Upper lobe of right lung (tissue), 1 donor: ENCODE measurements at regions not wholly inside any gene's neighbourhood (a gene's known extent, or its start where the extent isn't known, plus 50 kb on each side); places are given as distances from the start of the nearest gene placed in this dataset.

ENCODE experiments used
- ATAC-seq: fragments of 200-7000 bp; cut with Tn5 transposase; one replicate; pipeline ENCODE4 v1.9.1; 2020; ENCODE audit warnings: mild to moderate bottlenecking, moderate library complexity
- DNase-seq: peaks from one replicate; pipeline ENCODE4 v3.0.0-alpha.2; 2020
- H3K27ac ChIP-seq: fragments of 200-600 bp; one replicate; pipeline ENCODE4 v1.8.0; 2022
- H3K27me3 ChIP-seq: fragments of 200-600 bp; one replicate; pipeline ENCODE4 v1.8.0; 2022; ENCODE audit warnings: mild to moderate bottlenecking
- H3K36me3 ChIP-seq: fragments of 200-600 bp; one replicate; pipeline ENCODE4 v1.8.0; 2022
- H3K4me1 ChIP-seq: fragments of 200-600 bp; one replicate; pipeline ENCODE4 v1.8.0; 2022
- H3K4me3 ChIP-seq: fragments of 200-600 bp; one replicate; pipeline ENCODE4 v1.8.0; 2022; ENCODE audit warnings: mild to moderate bottlenecking
- H3K9me3 ChIP-seq: fragments of 200-600 bp; one replicate; pipeline ENCODE4 v1.8.0; 2022
- intact Hi-C: fragments of 100-400 bp; cut with DNase I; formaldehyde crosslinking; loops from one replicate; pipeline ENCODE4 v1.11.0; 2022
- TF ChIP-seq, protein P1 (sequence below): fragments of 200-600 bp; IDR thresholded peaks from one replicate; pipeline ENCODE4 v1.8.0; 2022; ENCODE audit warnings: antibody characterized with exemption
- donor health status: DM: no; HTN: yes; CAD: no; lungs with severe emphysema.

DNA sequence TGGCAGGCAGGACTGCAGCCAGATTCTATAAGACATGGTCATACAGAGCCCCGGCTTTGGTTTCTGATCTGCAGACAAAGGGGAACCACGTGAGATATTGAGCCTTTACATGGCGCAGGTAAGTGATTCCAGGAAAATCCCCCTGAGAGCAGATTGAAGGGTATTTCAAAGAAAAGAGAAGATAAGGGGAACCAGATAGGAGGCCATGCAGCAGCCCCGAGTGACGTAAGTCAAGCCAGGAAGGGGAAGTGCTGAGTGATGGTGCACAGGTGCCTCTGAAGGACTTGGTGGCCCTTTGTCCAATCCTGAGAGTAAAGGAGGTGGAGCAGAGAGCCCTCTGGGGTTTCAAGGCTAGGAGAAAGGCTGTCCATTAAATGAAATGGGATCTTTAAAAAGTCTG lies 329.0 kb downstream of the ACTR3B start:
- ATAC-seq (no peak), DNase-seq (no peak)
- Histone ChIP-seq H3K36me3 (no peaks in the 10 kb centered on the region), H3K4me1 (no peaks in the 10 kb centered on the region), H3K27me3 (no peaks in the 10 kb centered on the region), H3K9me3 (no peaks in the 10 kb centered on the region), H3K4me3 (no peak overlapping the region), H3K27ac (no peak overlapping the region)
- TF ChIP-seq, protein P1, sequence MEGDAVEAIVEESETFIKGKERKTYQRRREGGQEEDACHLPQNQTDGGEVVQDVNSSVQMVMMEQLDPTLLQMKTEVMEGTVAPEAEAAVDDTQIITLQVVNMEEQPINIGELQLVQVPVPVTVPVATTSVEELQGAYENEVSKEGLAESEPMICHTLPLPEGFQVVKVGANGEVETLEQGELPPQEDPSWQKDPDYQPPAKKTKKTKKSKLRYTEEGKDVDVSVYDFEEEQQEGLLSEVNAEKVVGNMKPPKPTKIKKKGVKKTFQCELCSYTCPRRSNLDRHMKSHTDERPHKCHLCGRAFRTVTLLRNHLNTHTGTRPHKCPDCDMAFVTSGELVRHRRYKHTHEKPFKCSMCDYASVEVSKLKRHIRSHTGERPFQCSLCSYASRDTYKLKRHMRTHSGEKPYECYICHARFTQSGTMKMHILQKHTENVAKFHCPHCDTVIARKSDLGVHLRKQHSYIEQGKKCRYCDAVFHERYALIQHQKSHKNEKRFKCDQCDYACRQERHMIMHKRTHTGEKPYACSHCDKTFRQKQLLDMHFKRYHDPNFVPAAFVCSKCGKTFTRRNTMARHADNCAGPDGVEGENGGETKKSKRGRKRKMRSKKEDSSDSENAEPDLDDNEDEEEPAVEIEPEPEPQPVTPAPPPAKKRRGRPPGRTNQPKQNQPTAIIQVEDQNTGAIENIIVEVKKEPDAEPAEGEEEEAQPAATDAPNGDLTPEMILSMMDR, result no peak
- intact Hi-C loops, result no loop called here

DNA sequence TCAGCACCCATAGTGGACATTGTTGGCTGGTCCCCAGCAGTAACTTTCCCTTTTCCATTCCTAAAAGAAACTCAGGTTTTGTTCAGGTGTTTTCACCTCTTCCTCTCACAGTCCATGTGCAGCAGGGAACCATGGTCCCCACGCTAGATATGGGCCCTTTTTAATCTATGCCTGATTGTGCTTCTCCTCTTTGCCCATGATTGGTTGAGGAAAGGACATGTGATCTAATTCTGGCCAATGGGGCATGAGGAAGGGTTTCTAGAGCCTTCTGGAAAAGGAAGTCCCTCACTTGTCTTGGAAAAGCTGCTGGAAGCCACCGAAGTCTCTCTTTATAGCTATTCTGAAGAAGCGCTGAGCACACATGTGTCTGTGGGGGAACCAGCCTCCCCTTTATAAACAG lies 330.7 kb downstream of the ACTR3B start:
- H3K36me3 ChIP-seq, result no peaks in the 10 kb centered on the region
- TF ChIP-seq, protein P1, result no peak
- intact Hi-C loops, result no loop called here
- no peak for DNase-seq
- ATAC-seq, result no peak
- H3K27me3 ChIP-seq, result no peaks in the 10 kb centered on the region
- no peak overlapping the region for H3K4me3 ChIP-seq
- no peaks in the 10 kb centered on the region for H3K9me3 ChIP-seq
- H3K27ac ChIP-seq, result no peak overlapping the region
- no peaks in the 10 kb centered on the region for H3K4me1 ChIP-seq

DNA sequence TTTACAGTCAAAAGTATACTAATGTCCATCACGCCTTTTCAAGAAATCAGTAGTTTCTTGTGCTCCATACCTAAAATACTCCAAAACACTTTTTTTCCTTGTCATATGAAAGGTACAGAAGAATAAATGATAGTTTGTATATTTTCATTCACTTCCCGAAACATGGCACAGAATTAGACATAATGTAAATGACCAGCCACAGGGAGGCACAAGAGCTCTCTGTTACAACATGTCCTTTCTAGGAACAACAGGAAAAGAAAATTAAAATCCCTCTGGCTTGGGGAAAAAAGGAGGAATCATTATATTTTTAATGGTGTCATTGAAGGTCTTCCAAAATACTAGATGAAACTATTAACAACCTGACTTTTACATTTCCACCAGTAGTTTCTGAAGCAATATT lies 331.2 kb downstream of the ACTR3B start:
- no peaks in the 10 kb centered on the region for H3K36me3 ChIP-seq

DNA sequence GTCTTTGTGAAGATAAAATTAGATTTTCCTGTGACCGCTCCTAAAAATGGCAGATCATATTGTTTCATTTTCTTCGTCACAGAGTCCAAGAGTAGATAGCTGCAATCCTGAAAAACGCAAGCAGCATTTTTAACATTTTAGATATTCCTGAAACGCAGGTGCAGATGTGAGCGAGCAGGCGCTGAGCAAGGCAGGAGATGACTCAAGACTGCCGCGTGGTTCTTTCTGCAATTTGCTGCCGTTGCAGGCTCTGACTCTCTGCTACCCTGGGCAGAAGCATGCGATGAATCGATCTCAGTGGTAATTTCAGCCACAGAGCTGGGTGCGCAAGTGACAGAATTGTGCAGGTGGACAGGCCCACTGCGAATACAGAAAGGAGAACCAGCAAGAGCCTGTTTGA lies 331.9 kb downstream of the ACTR3B start:
- TF ChIP-seq, protein P1, result no peak
- Histone ChIP-seq H3K36me3 (no peaks in the 10 kb centered on the region), H3K4me3 (no peak overlapping the region), H3K27ac (no peak overlapping the region), H3K4me1 (no peaks in the 10 kb centered on the region), H3K9me3 (no peaks in the 10 kb centered on the region), H3K27me3 (no peaks in the 10 kb centered on the region)
- intact Hi-C loops, result no loop called here
- ATAC-seq, result no peak
- no peak for DNase-seq

More for the DNA sequence above, 331.2 kb downstream of the ACTR3B start:
- DNase-seq (no peak), ATAC-seq (no peak)
- no peaks in the 10 kb centered on the region for H3K9me3 ChIP-seq
- no peak overlapping the region for H3K27ac ChIP-seq
- no peaks in the 10 kb centered on the region for H3K4me1 ChIP-seq
- TF ChIP-seq, protein P1, result no peak
- H3K27me3 ChIP-seq, result no peaks in the 10 kb centered on the region
- H3K4me3 ChIP-seq, result no peak overlapping the region
- intact Hi-C loops, result no loop called here

DNA sequence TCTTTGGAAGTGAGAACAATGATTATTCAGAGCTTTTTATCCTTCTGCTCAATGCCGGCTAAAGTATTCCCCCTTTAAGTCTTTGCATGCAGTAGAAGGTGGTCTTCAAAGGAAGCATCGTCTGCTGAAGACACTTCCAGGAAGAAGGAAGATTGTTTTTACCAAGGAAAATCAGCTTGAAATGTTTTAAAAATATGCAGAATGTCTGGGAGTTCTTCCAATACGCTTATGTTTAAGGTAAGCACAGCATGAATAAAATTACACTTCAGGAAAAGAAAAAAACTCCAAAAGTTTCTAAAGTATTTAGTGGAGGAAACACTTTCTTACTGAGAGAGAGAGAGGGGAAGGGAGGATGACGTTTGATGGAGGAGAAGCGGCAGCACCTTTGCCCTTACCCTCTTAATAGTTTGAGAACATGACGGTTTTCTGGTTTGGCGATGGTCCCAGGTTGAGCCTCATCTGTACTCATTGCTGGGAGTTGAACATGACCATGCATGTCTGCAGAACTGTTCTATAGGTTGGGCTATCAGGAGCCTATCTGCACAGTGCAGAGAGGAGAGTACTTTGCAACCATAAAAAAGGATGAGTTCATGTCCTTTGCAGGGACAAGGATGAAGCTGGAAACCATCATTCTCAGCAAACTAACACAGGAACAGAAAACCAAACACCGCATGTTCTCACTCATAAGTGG lies 338.1 kb downstream of the ACTR3B start:
- no peaks in the 10 kb centered on the region for H3K4me1 ChIP-seq
- ATAC-seq (no peak), DNase-seq (no peak)
- no peak overlapping the region for H3K4me3 ChIP-seq
- intact Hi-C loops, result no loop called here
- H3K36me3 ChIP-seq, result no peaks in the 10 kb centered on the region
- H3K27me3 ChIP-seq, result no peaks in the 10 kb centered on the region
- TF ChIP-seq, protein P1, result no peak
- no peaks in the 10 kb centered on the region for H3K9me3 ChIP-seq
- H3K27ac ChIP-seq, result no peak overlapping the region

DNA sequence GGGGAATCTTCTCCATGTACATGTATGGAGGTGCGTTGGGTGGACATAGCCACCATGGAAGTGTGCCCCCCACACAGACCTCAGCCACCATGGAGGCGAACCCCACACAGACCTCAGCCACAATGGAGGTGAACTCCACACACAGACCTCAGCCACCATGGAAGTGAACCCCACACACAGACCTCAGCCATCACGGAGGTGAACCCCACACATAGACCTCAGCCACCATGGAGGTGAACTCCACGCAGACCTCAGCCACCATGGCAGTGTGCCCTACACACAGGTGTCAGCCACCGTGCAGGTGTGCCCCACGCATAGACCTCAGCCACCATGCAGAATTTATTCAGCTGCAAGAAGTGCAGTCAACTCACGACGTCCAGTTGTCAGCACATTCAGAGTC lies 339.7 kb downstream of the ACTR3B start:
- peak; percentile 47 for ATAC-seq
- Histone ChIP-seq H3K27me3 (no peaks in the 10 kb centered on the region), H3K27ac (no peak overlapping the region), H3K9me3 (no peaks in the 10 kb centered on the region), H3K4me3 (no peak overlapping the region), H3K36me3 (no peaks in the 10 kb centered on the region), H3K4me1 (no peaks in the 10 kb centered on the region)
- no peak for DNase-seq
- TF ChIP-seq, protein P1, result no peak
- intact Hi-C loops, result no loop called here
